ENCODE measurements at regions not wholly inside any gene's neighbourhood (a gene's known extent, or its start where the extent isn't known, plus 50 kb on each side); places are given as distances from the start of the nearest gene placed in this dataset.
A peak's percentile ranks its signal among the peaks of the same experiment; 100 is the strongest.

DNA sequence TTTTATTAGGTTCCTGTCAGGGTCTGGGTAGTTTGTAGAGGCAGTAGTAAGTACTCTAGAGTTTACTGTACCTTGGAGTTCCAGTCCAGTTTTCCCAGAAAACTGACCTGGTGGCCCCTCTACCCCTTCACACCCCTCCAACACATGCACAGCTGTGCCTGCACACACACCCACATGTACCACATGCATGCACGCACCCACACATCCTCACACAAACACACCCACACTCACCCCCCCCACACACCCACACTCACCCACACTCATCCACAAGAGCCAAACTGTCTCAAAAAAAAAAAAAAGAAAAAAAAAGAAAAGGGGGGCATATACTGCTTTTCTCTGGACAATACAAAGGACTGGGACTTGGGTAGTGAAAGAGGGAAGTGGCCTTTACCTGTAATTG lies 570.5 kb downstream of the QKI start:
- no peak for DNase-seq (ENCODE audit: low read depth)

- DNase-seq (ENCODE audit: low read depth), result no peak
Observed at GRCh38 chr6:163984124-163984936, 569.8 kb downstream of the QKI start.

DNA sequence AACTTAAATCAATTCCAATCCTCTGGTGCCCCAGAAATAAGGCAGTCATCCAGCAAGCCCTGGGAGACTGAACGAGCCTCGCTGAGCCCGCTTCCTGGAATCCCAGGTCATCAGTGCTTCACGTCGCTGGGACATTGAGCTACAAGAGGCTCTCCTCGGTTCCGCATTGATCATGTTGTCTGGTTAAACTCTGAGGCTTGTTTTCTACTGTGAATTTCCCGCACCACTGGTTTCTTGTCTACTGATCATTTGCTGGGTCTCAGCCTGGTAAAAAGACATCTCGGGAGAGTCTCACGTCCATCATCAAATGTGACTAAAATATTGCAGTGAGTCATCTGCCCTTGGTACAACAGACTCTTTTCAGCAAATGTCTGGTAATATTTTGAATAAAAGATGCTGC lies 569.2 kb downstream of the QKI start:
- DNase-seq (ENCODE audit: low read depth), result no peak

DNA sequence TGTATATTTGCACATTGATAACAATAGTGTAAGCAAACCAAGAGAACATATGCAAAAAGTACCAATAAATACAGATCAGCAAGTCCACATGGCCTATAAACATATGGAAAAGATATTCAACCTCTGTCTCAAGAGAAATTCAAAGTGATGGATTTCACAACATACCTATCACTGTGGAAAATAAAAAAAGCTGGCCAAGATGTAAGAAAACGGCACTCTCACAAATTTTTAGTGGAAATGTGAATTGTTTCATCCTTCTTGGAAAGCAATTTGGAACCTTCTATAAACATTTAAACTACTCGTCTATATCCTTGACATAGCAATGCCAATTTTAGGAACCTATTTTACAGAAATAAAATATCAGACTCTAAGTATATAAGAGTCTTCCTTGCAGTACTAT lies 559.8 kb downstream of the QKI start:
- no peak for DNase-seq (ENCODE audit: low read depth)

DNA sequence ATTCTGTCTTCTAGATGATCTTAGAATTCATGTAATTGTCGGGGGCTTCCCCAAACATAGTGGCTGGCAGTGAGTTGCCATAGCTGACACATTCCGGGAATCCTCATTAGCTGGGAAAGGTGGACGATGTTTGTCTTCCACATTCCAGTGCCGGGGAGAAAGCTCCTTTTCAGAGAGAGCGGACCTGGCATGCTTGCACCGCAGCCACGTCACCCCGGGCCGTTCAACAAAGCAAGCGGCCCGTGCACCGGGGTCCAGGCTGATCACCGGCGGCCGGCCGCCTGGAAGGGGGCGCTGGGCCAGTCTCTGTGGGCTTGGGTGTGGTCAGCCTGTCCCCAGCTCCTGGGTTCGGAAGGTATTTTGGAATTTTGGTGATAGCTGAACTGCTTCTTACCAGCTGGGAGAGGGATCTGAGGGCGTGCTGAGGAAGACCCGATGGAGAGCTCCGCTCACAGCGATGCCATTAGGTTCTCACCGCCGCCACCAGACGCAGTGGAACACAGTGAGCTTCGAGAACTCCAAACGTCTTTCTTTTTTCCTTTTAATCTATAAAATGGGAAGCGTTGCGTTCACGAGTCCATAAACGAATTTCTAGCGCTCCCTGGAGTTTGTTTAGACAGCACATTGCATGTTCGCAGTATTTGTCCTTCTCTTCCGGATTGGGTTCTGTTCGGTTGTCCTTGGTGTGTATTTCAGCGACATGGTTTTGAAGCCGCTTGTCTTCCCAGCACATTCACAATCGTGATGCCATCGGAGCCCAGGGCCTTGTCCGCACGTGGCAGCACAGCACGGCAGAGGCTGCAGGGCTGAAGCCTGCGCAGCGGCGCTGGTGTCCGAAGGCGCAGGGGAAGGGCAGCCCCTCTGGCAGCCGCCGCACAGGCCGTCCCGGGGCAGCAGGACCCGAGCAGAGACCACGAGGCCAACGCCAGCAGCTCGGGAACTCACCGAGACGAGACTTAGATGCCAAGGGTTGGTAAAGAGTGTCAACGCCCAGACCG lies 557.6 kb downstream of the QKI start:
- no peak for DNase-seq (ENCODE audit: low read depth)

- DNase-seq (ENCODE audit: low read depth), result no peak
Observed at GRCh38 chr6:163970846-163971564, 556.5 kb downstream of the QKI start.

GRCh38 chr6:163965426-163966348 lies 551.2 kb downstream of the QKI start:
- no peak for DNase-seq (ENCODE audit: low read depth)

DNA sequence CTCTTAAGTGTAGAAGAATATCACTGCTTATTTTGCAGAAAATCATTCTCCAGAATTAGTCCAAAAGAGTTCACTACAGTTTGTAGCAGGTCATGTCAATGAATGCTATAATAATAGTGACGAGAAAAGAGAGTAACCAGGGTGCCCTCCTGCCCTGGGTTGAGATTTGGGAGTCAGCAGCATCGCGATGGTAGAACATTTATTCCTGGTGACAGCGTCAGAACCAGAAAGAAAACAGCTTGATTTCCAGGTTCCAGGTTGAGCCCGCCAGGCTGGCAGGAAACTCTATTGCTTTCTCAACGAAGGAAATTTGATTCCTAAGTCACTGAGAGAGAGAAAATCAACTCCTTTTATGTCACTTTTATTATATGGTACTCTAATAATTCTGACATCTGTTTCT lies 550.3 kb downstream of the QKI start:
- DNase-seq (ENCODE audit: low read depth), result no peak

- no peak for DNase-seq (ENCODE audit: low read depth)
Observed at GRCh38 chr6:163963205-163964120, 548.9 kb downstream of the QKI start.

DNA sequence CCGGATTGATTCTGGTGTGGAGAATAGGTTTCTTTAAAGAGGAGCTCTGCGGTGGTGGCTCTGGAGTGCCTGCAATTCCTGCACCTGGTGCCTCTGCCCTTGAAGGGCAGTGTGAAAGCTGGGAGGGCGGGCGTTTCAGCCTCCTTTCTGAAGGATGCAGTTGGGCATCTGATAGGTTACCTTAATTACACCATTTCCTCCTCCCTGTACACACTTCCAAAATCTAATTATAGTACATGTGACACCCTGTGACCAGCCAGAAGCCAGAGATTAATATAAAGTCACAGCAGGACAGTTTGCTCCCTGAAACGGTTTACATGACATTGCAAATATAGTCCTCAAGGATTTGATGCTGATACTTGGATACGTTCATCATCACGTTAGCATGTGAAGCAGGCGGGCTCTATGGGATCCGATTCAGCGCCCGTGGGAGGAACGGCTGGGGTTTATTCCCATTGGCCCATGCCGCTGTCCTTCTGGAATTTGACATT lies 548.2 kb downstream of the QKI start:
- DNase-seq (ENCODE audit: low read depth), result no peak

DNA sequence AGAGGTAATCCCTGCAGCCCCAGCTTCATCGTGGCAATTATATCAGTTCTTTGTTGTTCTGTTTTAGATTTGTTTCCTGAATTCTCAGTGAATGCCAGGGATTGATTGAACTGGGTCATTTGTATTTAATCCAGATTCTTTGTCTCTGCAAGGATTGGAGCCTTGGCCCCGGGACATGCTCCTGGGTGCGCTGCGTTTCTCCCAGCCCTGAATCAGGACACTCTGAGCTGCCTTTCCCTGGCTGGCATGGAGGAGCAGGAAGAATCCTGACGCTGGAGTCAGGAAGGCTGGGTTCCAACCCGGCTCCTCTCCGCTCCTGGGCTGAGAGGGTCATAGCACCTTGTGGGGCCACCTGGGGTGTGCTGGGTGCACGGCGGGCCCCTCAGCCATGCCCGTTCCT lies 545.6 kb downstream of the QKI start:
- no peak for DNase-seq (ENCODE audit: low read depth)

DNA sequence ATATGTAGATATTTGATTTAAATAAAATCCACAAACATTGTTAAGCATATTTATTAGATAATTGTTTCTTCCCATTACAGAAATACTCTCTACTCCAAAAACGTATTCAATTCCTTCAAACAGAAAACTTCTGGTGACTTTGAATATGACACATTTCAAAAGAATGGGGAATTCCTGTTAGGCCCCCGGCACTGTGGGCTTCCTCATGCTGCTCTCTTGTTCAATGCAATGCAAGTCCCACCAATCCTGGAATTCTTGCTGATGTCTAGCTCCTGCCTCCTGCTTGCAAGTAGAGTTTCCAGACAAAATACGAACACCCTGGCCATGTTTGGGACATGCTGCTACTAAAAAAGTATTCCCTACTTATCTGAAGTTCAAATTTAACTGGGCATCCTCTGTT lies 544.1 kb downstream of the QKI start:
- DNase-seq (ENCODE audit: low read depth), result peak; percentile 24

- DNase-seq (ENCODE audit: low read depth), result no peak
Observed at GRCh38 chr6:163956571-163957407, 542.3 kb downstream of the QKI start.

DNA sequence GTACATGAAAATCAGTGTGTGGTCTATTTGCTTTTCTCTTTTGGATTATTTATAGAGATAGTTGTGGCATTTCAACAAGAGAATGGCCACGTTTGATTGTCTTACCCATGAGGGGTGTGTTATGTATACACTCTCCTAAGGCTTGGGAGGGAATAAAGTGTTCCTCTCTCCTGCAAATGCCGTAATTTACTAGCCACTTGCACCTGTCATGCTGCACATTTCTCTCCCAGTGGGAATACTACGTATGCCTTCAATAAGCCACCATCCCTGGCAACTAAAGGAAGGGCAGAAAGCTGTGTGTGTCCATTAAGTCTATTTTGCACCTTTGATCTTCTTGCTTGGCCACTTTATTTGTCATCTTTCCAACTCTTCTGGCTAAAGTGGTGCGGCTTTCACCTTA lies 541.2 kb downstream of the QKI start:
- DNase-seq (ENCODE audit: low read depth), result no peak

DNA sequence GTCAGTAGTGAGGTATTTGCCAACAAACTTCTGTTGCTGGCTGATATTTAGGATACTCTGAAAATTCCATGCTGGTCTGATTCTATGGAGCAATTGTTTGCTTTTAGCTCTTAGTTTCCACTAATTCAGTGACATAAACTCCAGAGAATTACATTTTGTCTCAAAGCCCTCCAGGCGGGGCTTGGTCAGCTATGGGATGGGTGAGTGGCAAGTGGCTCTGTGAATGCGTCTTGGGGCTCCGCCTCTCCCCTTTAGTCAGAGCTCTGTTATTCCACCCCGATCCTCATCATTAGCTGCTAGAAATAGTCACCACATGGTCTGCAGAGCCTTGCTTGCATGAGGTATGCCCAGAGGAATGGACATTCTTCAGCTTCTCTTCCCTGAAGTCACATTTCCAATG lies 540.6 kb downstream of the QKI start:
- DNase-seq (ENCODE audit: low read depth), result peak; percentile 23

GRCh38 chr6:163954088-163954775 lies 539.7 kb downstream of the QKI start:
- DNase-seq (ENCODE audit: low read depth), result no peak

DNA sequence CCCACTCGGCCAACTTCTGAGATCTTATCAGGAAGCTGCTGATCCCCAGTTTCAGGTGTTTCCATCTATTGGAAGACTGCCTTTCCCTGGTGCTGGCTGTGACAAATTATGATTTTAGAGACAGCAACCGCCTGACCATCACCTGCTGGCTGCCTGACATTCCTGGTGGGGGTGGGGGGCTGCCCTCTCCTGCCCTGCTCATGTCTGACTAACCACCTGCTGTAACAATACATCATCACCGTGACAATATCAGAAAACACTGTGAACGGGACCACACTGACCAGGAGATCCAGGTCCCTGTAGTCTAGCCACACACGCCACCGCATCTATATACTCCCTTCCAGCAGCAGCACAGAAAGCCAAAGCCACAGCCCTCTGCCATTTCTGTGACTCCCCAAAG lies 537.5 kb downstream of the QKI start:
- no peak for DNase-seq (ENCODE audit: low read depth)

GRCh38 chr6:163951326-163951725 lies 536.8 kb downstream of the QKI start:
- DNase-seq (ENCODE audit: low read depth), result no peak

DNA sequence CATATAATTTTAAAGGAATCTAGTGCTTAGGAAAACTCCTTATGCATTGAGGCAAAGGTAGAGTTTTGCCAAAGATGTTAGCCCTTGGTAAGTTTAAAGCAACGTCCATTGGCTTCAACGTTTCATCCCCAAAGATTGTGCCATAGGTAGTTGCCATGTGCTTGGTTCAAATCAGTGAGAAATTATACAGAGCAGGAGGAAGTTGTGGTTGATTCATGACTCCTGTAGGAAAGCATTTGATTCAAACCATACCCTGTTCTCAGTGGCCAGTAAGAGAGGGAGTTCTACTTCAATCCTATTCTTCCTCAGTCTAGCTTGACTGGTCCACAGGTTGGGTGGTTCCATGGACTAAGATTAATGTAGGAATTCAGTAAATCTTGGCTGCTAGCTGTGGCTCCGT lies 535.6 kb downstream of the QKI start:
- no peak for DNase-seq (ENCODE audit: low read depth)
